ENCODE measurements at regions not wholly inside any gene's neighbourhood (a gene's known extent, or its start where the extent isn't known, plus 50 kb on each side); places are given as distances from the start of the nearest gene placed in this dataset.
"Not testable (repeated sequence)": the region's sequence is repeated elsewhere in the genome, so short reads cannot be mapped to it uniquely, and the experiment has no call there.

DNA sequence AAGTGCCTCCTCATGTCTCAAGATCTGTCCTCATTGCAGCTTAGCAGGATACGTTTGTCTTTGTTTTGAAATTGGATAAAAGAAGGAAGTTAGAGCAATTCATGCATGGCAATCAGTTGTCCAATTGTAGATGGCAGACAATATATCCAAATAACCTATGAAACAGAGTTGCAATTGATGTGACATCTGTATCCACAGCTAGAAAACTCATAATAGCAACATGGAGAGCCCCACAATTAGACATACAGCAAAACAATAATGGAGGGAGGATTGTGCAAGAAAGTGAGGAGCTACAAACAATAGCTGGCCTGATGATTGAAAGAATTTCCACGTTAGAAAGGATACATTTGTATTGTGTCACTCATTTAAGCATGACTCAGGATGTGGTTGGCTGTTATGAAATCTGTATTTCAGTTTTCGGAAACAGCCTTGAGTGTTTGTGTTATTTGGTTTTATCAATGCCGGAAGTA is 132.0 kb downstream of the FAM174A start:
- DNase-seq (ENCODE audit: low read depth) (peak; percentile 96), FAIRE-seq (peak; percentile 50)
- H3K27me3 ChIP-seq (ENCODE audit: control insufficient read depth, insufficient read depth, low read length) = no peaks in the 10 kb centered on the region

DNA sequence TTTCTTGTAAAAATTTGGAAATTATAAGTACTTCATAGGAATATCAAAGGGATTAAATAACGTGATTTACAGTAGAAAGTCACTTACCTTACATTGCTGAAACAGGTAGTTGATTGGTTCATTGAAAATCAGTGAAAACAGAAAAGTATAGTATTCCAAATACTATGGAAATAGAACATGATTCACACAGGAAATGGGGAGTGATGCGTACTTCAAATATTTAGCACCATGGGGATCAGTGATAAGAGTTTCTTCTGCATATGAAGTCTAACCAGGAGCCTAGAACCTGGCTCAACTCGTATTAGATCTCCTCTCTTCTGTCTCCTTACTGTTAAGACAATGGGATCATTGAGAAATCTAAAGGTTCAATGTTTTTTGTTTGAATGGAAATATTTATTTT is 133.3 kb downstream of the FAM174A start:
- Histone ChIP-seq H3K4me3 (ENCODE audit: low read depth, low read length) (no peak overlapping the region), H3K27me3 (ENCODE audit: control insufficient read depth, insufficient read depth, low read length) (no peaks in the 10 kb centered on the region), H3K36me3 (ENCODE audit: control insufficient read depth, insufficient read depth, low read length) (no peaks in the 10 kb centered on the region)
- FAIRE-seq (no peak), DNase-seq (ENCODE audit: low read depth) (peak; percentile 76)
- TF ChIP-seq, protein P1, sequence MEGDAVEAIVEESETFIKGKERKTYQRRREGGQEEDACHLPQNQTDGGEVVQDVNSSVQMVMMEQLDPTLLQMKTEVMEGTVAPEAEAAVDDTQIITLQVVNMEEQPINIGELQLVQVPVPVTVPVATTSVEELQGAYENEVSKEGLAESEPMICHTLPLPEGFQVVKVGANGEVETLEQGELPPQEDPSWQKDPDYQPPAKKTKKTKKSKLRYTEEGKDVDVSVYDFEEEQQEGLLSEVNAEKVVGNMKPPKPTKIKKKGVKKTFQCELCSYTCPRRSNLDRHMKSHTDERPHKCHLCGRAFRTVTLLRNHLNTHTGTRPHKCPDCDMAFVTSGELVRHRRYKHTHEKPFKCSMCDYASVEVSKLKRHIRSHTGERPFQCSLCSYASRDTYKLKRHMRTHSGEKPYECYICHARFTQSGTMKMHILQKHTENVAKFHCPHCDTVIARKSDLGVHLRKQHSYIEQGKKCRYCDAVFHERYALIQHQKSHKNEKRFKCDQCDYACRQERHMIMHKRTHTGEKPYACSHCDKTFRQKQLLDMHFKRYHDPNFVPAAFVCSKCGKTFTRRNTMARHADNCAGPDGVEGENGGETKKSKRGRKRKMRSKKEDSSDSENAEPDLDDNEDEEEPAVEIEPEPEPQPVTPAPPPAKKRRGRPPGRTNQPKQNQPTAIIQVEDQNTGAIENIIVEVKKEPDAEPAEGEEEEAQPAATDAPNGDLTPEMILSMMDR (IDR thresholded peaks at IDR 0.05; ENCODE audit: insufficient read depth, low read length, severe bottlenecking) = no peak

More for the DNA sequence above, 132.0 kb downstream of the FAM174A start:
- H3K36me3 ChIP-seq (ENCODE audit: control insufficient read depth, insufficient read depth, low read length) = no peaks in the 10 kb centered on the region
- H3K4me3 ChIP-seq (ENCODE audit: low read depth, low read length) = no peak overlapping the region
- TF ChIP-seq, protein P1 (IDR thresholded peaks at IDR 0.05; ENCODE audit: insufficient read depth, low read length, severe bottlenecking) = no peak

DNA sequence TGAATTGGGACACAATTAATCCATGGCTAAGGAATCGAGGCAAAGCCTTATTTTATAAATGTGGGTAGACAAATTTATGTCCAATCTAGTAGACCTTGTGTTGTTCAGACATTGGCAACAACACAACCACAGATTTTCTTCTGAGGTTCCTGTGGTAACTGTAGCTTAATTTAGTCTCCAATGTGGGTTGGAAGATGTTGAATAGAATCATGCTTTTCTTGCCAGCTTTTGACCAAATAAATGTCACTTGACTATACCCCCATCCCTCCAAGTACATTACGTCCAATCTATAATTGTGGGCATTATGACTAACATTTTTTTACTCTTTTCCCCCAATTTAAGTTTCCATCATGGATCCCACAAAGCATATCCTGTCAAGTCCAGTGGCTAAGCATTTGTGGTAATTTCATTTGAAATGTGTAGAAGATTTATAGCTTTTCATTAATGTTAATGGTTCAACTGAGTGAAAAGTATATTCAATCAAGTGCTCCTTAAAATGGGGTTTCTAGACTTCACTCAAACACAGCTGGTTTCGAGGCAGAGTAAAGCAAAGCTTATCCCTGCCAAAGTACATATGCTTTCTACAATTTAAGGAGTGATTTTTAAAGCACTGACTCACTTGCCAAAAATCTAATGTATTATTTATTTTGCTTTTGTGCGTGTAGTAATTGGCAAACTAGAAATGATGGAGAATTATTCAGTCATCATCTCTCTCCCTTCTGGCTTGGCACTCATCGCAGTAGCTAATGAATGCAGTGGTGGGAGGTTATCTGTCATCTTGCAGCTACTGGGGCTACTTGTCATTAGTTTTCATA is 141.8 kb downstream of the FAM174A start:
- peak; percentile 10 for DNase-seq (ENCODE audit: low read depth)
- FAIRE-seq = no peak
- no peak overlapping the region for H3K4me3 ChIP-seq (ENCODE audit: low read depth, low read length)
- H3K27me3 ChIP-seq (ENCODE audit: control insufficient read depth, insufficient read depth, low read length) = no peaks in the 10 kb centered on the region
- no peaks in the 10 kb centered on the region for H3K36me3 ChIP-seq (ENCODE audit: control insufficient read depth, insufficient read depth, low read length)
- TF ChIP-seq, protein P1 (IDR thresholded peaks at IDR 0.05; ENCODE audit: insufficient read depth, low read length, severe bottlenecking) = no peak

DNA sequence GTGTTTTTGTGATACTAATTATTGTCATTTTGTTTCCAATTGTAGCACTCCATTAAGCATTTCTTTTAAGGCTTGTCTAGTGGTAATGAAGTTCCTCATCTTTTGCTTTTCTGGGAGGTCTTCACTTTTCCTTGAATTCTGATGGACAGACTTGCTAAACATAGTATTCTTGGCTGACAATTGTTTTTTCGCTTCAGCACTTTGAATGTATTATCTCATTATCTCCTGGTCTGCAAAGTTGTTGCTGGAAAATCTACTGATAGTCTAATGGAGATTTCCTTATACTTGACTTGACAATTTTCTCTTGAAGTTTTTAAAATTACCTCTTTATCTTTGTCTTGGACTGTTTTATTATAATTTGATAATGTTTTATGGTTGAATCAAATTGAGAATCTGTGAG is 147.5 kb downstream of the FAM174A start:
- Histone ChIP-seq H3K36me3 (ENCODE audit: control insufficient read depth, insufficient read depth, low read length) (no peaks in the 10 kb centered on the region), H3K4me3 (ENCODE audit: low read depth, low read length) (no peak overlapping the region), H3K27me3 (ENCODE audit: control insufficient read depth, insufficient read depth, low read length) (no peaks in the 10 kb centered on the region)
- TF ChIP-seq, protein P1 (IDR thresholded peaks at IDR 0.05; ENCODE audit: insufficient read depth, low read length, severe bottlenecking) = no peak
- DNase-seq (ENCODE audit: low read depth) (no peak), FAIRE-seq (no peak)

DNA sequence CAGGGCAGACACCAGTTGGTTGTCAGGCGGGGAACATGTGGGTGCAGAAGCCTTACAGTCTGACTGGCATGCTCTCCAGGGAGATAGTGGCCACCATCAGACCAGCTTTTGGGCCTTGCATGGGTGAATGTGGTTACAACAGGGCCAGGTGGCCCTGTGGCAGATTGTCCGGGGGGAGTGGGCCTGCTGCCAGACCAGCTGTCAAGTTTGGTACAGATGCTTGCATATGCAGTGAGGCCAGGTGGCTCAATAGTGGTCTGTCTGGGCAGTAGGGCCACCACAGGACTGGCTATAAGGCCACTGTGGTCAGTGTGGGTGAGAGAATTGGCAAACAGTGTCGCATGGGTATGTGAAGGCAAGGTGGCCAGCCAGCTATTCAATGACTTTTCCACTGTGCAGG is 148.7 kb downstream of the FAM174A start:
- no peak overlapping the region for H3K4me3 ChIP-seq (ENCODE audit: low read depth, low read length)
- no peak for FAIRE-seq
- no peak for DNase-seq (ENCODE audit: low read depth)
- TF ChIP-seq, protein P1 (IDR thresholded peaks at IDR 0.05; ENCODE audit: insufficient read depth, low read length, severe bottlenecking) = no peak
- no peaks in the 10 kb centered on the region for H3K36me3 ChIP-seq (ENCODE audit: control insufficient read depth, insufficient read depth, low read length)
- no peaks in the 10 kb centered on the region for H3K27me3 ChIP-seq (ENCODE audit: control insufficient read depth, insufficient read depth, low read length)

DNA sequence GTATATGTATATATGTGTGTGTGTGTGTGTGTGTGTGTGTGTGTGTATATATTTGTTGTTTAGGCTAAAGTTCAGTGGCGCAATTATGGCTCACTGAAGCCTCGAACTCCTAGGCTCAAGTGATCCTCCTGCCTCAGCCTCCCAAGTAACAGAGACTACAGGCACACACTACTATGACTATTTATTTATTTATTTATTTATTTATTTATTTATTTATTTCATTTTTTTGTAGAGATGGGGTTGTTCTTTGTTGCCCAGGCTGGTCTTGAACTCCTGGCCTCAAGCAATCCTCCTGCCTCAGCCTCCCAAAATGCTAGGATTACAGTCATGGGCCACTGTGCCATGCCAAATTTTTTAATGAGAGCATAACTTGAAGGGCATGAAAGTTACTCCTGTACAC is 149.9 kb downstream of the FAM174A start:
- FAIRE-seq; H3K27me3 ChIP-seq (ENCODE audit: control insufficient read depth, insufficient read depth, low read length); H3K4me3 ChIP-seq (ENCODE audit: low read depth, low read length); H3K36me3 ChIP-seq (ENCODE audit: control insufficient read depth, insufficient read depth, low read length); DNase-seq (ENCODE audit: low read depth): not testable (repeated sequence)

DNA sequence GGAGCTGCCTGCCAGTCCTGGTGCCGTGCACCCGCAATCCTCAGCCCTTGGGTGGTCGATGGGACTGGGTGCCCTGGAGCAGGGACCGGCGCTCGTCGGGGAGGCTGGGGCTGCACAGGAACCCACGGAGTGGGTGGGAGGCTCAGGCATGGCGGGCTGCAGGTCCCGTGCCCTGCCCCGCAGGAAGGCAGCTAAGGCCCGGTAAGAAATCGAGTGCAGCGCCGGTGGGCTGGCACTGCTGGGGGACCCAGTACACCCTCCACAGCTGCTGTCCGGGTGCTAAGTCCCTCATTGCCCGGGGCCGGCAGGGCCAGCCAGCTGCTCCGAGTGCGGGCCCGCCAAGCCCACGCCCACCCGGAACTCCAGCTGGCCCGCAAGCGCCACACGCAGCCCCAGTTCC is 153.7 kb downstream of the FAM174A start:
- not testable (repeated sequence) for FAIRE-seq; H3K27me3 ChIP-seq (ENCODE audit: control insufficient read depth, insufficient read depth, low read length); H3K4me3 ChIP-seq (ENCODE audit: low read depth, low read length); H3K36me3 ChIP-seq (ENCODE audit: control insufficient read depth, insufficient read depth, low read length); DNase-seq (ENCODE audit: low read depth)
